Glutamatergic neuron (in vitro differentiated cells): ENCODE measurements at regions not wholly inside any gene's neighbourhood (a gene's known extent, or its start where the extent isn't known, plus 50 kb on each side); places are given as distances from the start of the nearest gene placed in this dataset.

Experiments
- DNase-seq: peaks from one replicate; pipeline ENCODE4 v3.0.0; 2022
- H3K27ac Mint-ChIP-seq: one replicate; pipeline ENCODE4 v1.8.0; 2020; ENCODE audit warnings: mild to moderate bottlenecking, mixed read lengths, inconsistent platforms; ENCODE audit not compliant: unreplicated experiment
- H3K27me3 Mint-ChIP-seq: one replicate; pipeline ENCODE4 v1.8.0; 2020; ENCODE audit warnings: mild to moderate bottlenecking, moderate library complexity, mixed read lengths, inconsistent platforms; ENCODE audit not compliant: unreplicated experiment
- H3K36me3 Mint-ChIP-seq: one replicate; pipeline ENCODE4 v1.8.0; 2020; ENCODE audit warnings: mild to moderate bottlenecking, mixed read lengths, inconsistent platforms; ENCODE audit not compliant: unreplicated experiment
- H3K4me1 Mint-ChIP-seq: one replicate; pipeline ENCODE4 v1.8.0; 2020; ENCODE audit warnings: mild to moderate bottlenecking, low read depth, mixed read lengths, inconsistent platforms; ENCODE audit not compliant: unreplicated experiment
- H3K4me3 Mint-ChIP-seq: one replicate; pipeline ENCODE4 v1.8.0; 2020; ENCODE audit warnings: mild to moderate bottlenecking, mixed read lengths, inconsistent platforms; ENCODE audit not compliant: unreplicated experiment
- H3K9me3 Mint-ChIP-seq: one replicate; pipeline ENCODE4 v1.8.0; 2020; ENCODE audit warnings: mild to moderate bottlenecking, moderate library complexity, mixed read lengths, inconsistent platforms; ENCODE audit not compliant: unreplicated experiment
- CTCF ChIP-seq: fragments of 200-600 bp; sonication (generic); IDR thresholded peaks from one replicate; pipeline ENCODE4 v1.5.0; 2021; ENCODE audit not compliant: partially characterized antibody, unreplicated experiment

GRCh38 chr1:94614168-94614815 lies 72.7 kb upstream of the F3 start:
- Mint-ChIP-seq H3K9me3 (peaks cover 2% of the 10 kb centered on the region), H3K4me1 (peaks cover 5% of the 10 kb centered on the region), H3K27ac (no peak overlapping the region), H3K4me3 (no peak overlapping the region), H3K36me3 (no peaks in the 10 kb centered on the region), H3K27me3 (peaks cover 4% of the 10 kb centered on the region)
- DNase-seq: no peak
- TF ChIP-seq CTCF: no peak

DNA sequence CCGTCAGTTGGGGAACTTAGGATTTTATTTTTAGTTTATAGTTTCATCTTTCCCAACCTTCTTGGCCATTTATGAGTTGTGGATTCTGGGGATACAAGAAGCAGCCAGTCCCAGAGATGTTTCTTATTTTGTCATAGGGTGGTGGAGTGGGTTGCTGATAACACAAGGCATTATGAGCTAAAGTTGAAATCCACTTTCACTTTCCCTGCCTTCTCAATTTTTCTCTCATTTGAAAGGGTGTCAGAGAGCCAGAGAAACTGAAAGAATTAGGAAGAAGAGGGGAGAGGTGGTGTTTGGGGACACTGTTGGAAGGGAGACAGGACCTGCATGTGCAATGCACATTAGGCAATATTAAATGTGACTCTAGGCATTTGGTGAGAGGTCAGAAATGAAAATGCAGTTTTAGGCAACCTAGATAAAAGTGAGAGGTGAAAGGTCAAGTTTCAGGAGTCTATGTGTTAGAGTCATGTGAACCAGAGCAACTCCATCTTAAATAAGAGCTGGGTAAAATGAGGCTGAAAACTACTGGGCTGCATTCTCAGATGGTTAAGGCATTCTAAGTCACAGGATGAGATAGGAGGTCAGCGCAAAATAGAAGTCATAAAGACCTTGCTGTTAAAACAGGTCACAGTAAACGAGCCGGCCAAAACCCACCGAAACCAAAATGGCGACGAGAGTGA lies 71.1 kb upstream of the F3 start:
- H3K4me1 Mint-ChIP-seq: peaks cover 5% of the 10 kb centered on the region
- no peak for TF ChIP-seq CTCF
- no peak overlapping the region for H3K27ac Mint-ChIP-seq
- no peak overlapping the region for H3K4me3 Mint-ChIP-seq
- no peaks in the 10 kb centered on the region for H3K36me3 Mint-ChIP-seq
- no peak for DNase-seq
- H3K9me3 Mint-ChIP-seq: no peaks in the 10 kb centered on the region
- H3K27me3 Mint-ChIP-seq: no peaks in the 10 kb centered on the region

GRCh38 chr1:94611681-94612475 lies 70.3 kb upstream of the F3 start:
- no peak for TF ChIP-seq CTCF
- DNase-seq: no peak
- no peak overlapping the region for H3K4me3 Mint-ChIP-seq
- no peaks in the 10 kb centered on the region for H3K36me3 Mint-ChIP-seq
- no peaks in the 10 kb centered on the region for H3K27me3 Mint-ChIP-seq
- H3K27ac Mint-ChIP-seq: no peak overlapping the region
- peaks cover 2% of the 10 kb centered on the region for H3K9me3 Mint-ChIP-seq
- peaks cover 5% of the 10 kb centered on the region for H3K4me1 Mint-ChIP-seq

DNA sequence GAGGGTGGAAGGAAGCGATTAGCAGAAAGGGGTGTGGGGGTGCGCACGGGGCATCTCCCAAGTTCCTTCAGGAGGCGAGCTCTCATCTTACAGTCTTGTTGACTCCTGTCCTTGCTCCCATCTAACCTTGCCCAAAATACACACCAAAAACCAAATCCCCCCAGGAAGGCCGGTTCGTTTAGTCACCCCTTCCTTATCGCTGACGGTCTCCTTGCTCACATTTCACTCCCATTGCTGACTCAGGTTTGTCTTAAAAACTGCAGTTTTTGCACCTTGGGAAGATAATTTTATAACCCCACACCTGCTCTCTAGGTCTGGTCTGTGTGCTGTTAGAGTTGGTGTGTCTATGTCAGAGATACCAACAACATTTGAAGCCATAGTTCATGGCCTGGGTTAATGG lies 68.1 kb upstream of the F3 start:
- no peaks in the 10 kb centered on the region for H3K36me3 Mint-ChIP-seq
- H3K27ac Mint-ChIP-seq: no peak overlapping the region
- no peaks in the 10 kb centered on the region for H3K27me3 Mint-ChIP-seq
- no peak for TF ChIP-seq CTCF
- H3K4me1 Mint-ChIP-seq: no peaks in the 10 kb centered on the region
- no peak overlapping the region for H3K4me3 Mint-ChIP-seq
- DNase-seq: no peak
- H3K9me3 Mint-ChIP-seq: peaks cover 2% of the 10 kb centered on the region
